Endothelial cell of umbilical vein (primary cell): ENCODE measurements at regions not wholly inside any gene's neighbourhood (a gene's known extent, or its start where the extent isn't known, plus 50 kb on each side); places are given as distances from the start of the nearest gene placed in this dataset.

Source experiments
- BruUV-seq: library from RNA; stranded (reverse); fragments of 400-500 nt; replicated peaks from 2 replicates; lab custom pipeline; 2021; lab: Mats Ljungman, UMichigan
- CTCF ChIA-PET: fragments of 300-600, 350-600 bp; sonication (Branson Sonifier 250); formaldehyde crosslinking; loops from one replicate; lab custom pipeline; 2021; ENCODE audit warnings: antibody characterized with exemption, inconsistent platforms; lab: Charles Lee
- POLR2A ChIA-PET: fragments of 300-600, 350-600 bp; sonication (Branson Sonifier 250); formaldehyde crosslinking; loops from one replicate; lab custom pipeline; 2021; ENCODE audit warnings: antibody characterized with exemption, inconsistent platforms; lab: Charles Lee
- DNase-seq: peaks from one replicate; pipeline ENCODE4 v3.0.0-alpha.2; 2011; ENCODE audit warnings: low read depth, low spot score
- FAIRE-seq: peaks from 2 replicates; lab custom pipeline; 2011; peaks lifted over from hg19 to GRCh38; lab: Jason Lieb, UNC
- H2AFZ ChIP-seq: 2 replicates; pipeline ENCODE4 v1.6.0; 2012; ENCODE audit warnings: low read depth, low read length, control low read depth, inconsistent platforms
- H3K27ac ChIP-seq: 2 replicates; pipeline ENCODE4 v1.5.1; 2011; ENCODE audit warnings: low read depth, mild to moderate bottlenecking, control low read depth, low read length, moderate library complexity; ENCODE audit not compliant: insufficient read depth
- H3K27me3 ChIP-seq, 2 experiments: 2 replicates each; pipeline versions ENCODE4 v1.6.0 to v1.6.1; 2011; ENCODE audit warnings: low read length in 2 of 2, mixed read lengths in 1 of 2; ENCODE audit not compliant: control insufficient read depth in 2 of 2, insufficient read depth in 2 of 2
- H3K36me3 ChIP-seq, 2 experiments: 2 replicates in 1 of 2; 3 replicates in 1 of 2; pipeline ENCODE4 v1.5.1; 2011; ENCODE audit warnings: low read length in 2 of 2, mild to moderate bottlenecking in 1 of 2, moderate library complexity in 1 of 2; ENCODE audit not compliant: control insufficient read depth in 2 of 2, insufficient read depth in 2 of 2; ENCODE audit errors: extremely low read depth in 1 of 2
- H3K4me1 ChIP-seq: 3 replicates; pipeline ENCODE4 v1.5.1; 2011; ENCODE audit warnings: mild to moderate bottlenecking, low read length; ENCODE audit not compliant: control insufficient read depth, insufficient read depth; ENCODE audit errors: extremely low read depth
- H3K4me2 ChIP-seq: 2 replicates; pipeline ENCODE4 v1.6.1; 2011; ENCODE audit warnings: low read length, control low read depth, mixed read lengths; ENCODE audit not compliant: insufficient read depth
- H3K4me3 ChIP-seq, 3 experiments: fragments of 200-600 bp in 1 of 3; sonication (generic), shearing (Covaris generic) in 1 of 3; replicated peaks in 1 of 3; 2 replicates each; pipeline ENCODE4 v1.5.1; 2011 to 2016; ENCODE audit warnings: control low read depth in 3 of 3, low read length in 3 of 3, mild to moderate bottlenecking in 2 of 3, inconsistent platforms in 1 of 3, low read depth in 1 of 3, moderate library complexity in 1 of 3; ENCODE audit not compliant: insufficient read depth in 1 of 3
- H3K79me2 ChIP-seq: 2 replicates; pipeline ENCODE4 v1.6.0; 2012; ENCODE audit warnings: low read length, inconsistent platforms; ENCODE audit not compliant: control insufficient read depth, insufficient read depth
- H3K9ac ChIP-seq: replicated peaks from 2 replicates; pipeline ENCODE3; 2011; ENCODE audit warnings: low read length, control low read depth; ENCODE audit not compliant: insufficient read depth; ENCODE audit errors: extremely low read depth
- H3K9me1 ChIP-seq: replicated peaks from 3 replicates; pipeline ENCODE4 v1.6.0; 2011; ENCODE audit warnings: mild to moderate bottlenecking, low read length; ENCODE audit not compliant: control insufficient read depth, insufficient read depth; ENCODE audit errors: extremely low read depth
- H3K9me3 ChIP-seq: replicated peaks from 2 replicates; pipeline ENCODE4 v1.5.1; 2012; ENCODE audit warnings: low read length, inconsistent platforms; ENCODE audit not compliant: control insufficient read depth, insufficient read depth
- H4K20me1 ChIP-seq: replicated peaks from 2 replicates; pipeline ENCODE3; 2011; ENCODE audit warnings: mild to moderate bottlenecking, low read length; ENCODE audit not compliant: control insufficient read depth, insufficient read depth; ENCODE audit errors: extremely low read depth
- EZH2 ChIP-seq: IDR thresholded peaks from 2 replicates; pipeline ENCODE4 v1.6.1; 2012; ENCODE audit warnings: borderline replicate concordance, low read depth, mild to moderate bottlenecking, moderate library complexity, low read length, inconsistent platforms; ENCODE audit not compliant: severe bottlenecking
- FOS ChIP-seq: IDR thresholded peaks from 2 replicates; pipeline ENCODE4 v1.6.1; 2011; ENCODE audit warnings: mild to moderate bottlenecking, low read length, moderate library complexity, borderline replicate concordance; ENCODE audit not compliant: insufficient read depth
- GATA2 ChIP-seq: IDR thresholded peaks from 2 replicates; pipeline ENCODE4 v1.7.0; 2011; ENCODE audit warnings: low read depth, mild to moderate bottlenecking, moderate library complexity, mixed read lengths, low read length; ENCODE audit not compliant: insufficient read length, insufficient read depth
- JUN ChIP-seq: IDR thresholded peaks from 2 replicates; pipeline ENCODE4 v1.6.1; 2011; ENCODE audit warnings: borderline replicate concordance, low read depth; ENCODE audit not compliant: insufficient read length, insufficient read depth
- MYC ChIP-seq: IDR thresholded peaks from one replicate; pipeline ENCODE4 v1.6.1; 2011; ENCODE audit warnings: mild to moderate bottlenecking, low read depth, low read length
- POLR2A ChIP-seq: IDR thresholded peaks from 2 replicates; pipeline ENCODE4 v1.6.1; 2012; ENCODE audit warnings: low read depth, mild to moderate bottlenecking, control low read depth, low read length
- POLR2AphosphoS5 ChIP-seq: IDR thresholded peaks from 2 replicates; pipeline ENCODE4 v1.6.1; 2012; ENCODE audit warnings: low read depth, mild to moderate bottlenecking, control low read depth, low read length, moderate library complexity; ENCODE audit not compliant: insufficient read depth
- dilution Hi-C: fragments of 300-500 bp; cut with MboI; formaldehyde crosslinking; loops from one replicate; pipeline ENCODE4 v1.15.0; 2019; ENCODE audit warnings: low sequenced_read_pairs; ENCODE audit not compliant: extremely low pct_ligation_motif_present
- intact Hi-C: fragments of 100-400 bp; cut with micrococcal nuclease; formaldehyde crosslinking; loops from one replicate; pipeline ENCODE4 v1.10.0; 2022
- TF ChIP-seq, protein P1 (sequence below): IDR thresholded peaks from 2 replicates; pipeline ENCODE4 v1.6.1; 2011; ENCODE audit not compliant: insufficient read depth, insufficient read length
- TF ChIP-seq, protein P2 (sequence below), 2 donors: IDR thresholded peaks; 1 replicate in 1 of 2; 2 replicates in 1 of 2; pipeline ENCODE4 v1.5.1; 2011; ENCODE audit warnings: low read length in 2 of 2, mild to moderate bottlenecking in 2 of 2, moderate library complexity in 2 of 2, control low read depth in 1 of 2, inconsistent platforms in 1 of 2, low read depth in 1 of 2; ENCODE audit not compliant: insufficient read depth in 1 of 2; ENCODE audit errors: extremely low read depth in 1 of 2

DNA sequence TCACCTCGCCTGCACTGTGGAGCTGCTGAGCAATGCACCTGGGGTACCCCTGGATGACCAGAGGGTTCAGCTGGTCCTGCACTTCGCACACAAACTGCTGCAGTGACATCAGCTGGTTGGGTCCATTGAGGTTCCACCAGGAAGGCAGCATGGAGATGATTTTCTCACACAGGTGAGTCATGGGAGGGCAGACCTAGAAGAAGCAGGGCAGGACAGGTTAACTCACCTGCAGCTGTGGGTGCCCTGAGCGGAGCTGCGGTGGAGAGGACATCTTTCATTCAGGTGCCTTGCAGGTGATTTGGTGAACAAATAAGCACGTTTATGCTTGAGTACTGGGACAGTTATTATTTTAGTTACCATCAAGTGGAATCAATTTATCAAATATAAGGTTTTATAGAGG lies 73.6 kb downstream of the CTSL start:
- H3K4me3 ChIP-seq, result no peak overlapping the region
- H3K4me2 ChIP-seq, result no peak overlapping the region
- H2AFZ ChIP-seq, result no peak overlapping the region
- H3K79me2 ChIP-seq, result no peaks in the 10 kb centered on the region
- CTCF ChIA-PET, result no interaction called here
- H3K9ac ChIP-seq, result no peak overlapping the region
- intact Hi-C loops (no loop called here), dilution Hi-C loops (no loop called here)
- peaks cover 0 to 3% of the 10 kb centered on the region in 2 experiments for H3K27me3 ChIP-seq
- TF ChIP-seq, protein P1, sequence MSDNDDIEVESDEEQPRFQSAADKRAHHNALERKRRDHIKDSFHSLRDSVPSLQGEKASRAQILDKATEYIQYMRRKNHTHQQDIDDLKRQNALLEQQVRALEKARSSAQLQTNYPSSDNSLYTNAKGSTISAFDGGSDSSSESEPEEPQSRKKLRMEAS, result no peak
- TF ChIP-seq GATA2, result no peak
- no peak overlapping the region for H3K27ac ChIP-seq
- no peak for FAIRE-seq
- BruUV-seq, result no TSS peak
- no peaks in the 10 kb centered on the region for H3K4me1 ChIP-seq
- POLR2A ChIA-PET, result no interaction called here
- no peak for DNase-seq
- no peaks in the 10 kb centered on the region for H3K9me1 ChIP-seq
- no peaks in the 10 kb centered on the region for H4K20me1 ChIP-seq
- no peaks in the 10 kb centered on the region for H3K9me3 ChIP-seq
- no peaks in the 10 kb centered on the region for H3K36me3 ChIP-seq

DNA sequence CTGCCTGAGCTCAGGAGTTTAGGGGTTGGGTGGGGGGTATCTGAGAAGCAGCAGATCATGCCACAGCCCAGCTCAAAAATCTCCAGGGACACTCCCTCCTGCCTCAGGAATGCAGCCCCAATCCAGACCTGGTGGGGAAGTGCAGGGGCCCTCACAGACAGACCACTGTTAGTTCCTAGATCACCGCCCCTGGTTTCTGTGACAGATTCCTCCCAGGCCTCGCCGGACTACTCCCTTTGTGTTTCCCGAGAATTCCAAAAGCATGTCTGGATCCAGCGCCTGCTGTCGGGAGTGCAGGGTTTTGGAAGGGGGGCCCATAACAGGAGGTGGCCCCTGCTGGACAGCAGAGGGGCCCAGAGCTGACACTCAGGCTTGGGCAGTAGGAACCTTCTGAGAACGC lies 74.5 kb downstream of the CTSL start:
- peaks cover 0 to 3% of the 10 kb centered on the region in 2 experiments for H3K27me3 ChIP-seq
- dilution Hi-C loops, result no loop called here
- DNase-seq (no peak), FAIRE-seq (no peak)
- no peak overlapping the region for H3K4me3 ChIP-seq
- no peaks in the 10 kb centered on the region for H3K4me1 ChIP-seq
- no peaks in the 10 kb centered on the region for H3K9me3 ChIP-seq
- H3K36me3 ChIP-seq, result no peaks in the 10 kb centered on the region
- no peaks in the 10 kb centered on the region for H4K20me1 ChIP-seq
- TF ChIP-seq EZH2 (no peak), POLR2AphosphoS5 (no peak), JUN (no peak), POLR2A (no peak), GATA2 (no peak), MYC (no peak), FOS (no peak)
- TF ChIP-seq, protein P2, sequence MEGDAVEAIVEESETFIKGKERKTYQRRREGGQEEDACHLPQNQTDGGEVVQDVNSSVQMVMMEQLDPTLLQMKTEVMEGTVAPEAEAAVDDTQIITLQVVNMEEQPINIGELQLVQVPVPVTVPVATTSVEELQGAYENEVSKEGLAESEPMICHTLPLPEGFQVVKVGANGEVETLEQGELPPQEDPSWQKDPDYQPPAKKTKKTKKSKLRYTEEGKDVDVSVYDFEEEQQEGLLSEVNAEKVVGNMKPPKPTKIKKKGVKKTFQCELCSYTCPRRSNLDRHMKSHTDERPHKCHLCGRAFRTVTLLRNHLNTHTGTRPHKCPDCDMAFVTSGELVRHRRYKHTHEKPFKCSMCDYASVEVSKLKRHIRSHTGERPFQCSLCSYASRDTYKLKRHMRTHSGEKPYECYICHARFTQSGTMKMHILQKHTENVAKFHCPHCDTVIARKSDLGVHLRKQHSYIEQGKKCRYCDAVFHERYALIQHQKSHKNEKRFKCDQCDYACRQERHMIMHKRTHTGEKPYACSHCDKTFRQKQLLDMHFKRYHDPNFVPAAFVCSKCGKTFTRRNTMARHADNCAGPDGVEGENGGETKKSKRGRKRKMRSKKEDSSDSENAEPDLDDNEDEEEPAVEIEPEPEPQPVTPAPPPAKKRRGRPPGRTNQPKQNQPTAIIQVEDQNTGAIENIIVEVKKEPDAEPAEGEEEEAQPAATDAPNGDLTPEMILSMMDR (IDR thresholded peaks at IDR 0.05; ENCODE audit: extremely low read depth in 1 of 2, insufficient read depth in 1 of 2, low read depth in 1 of 2, low read length in 2 of 2), result no peak
- TF ChIP-seq, protein P1, result no peak
- H3K4me2 ChIP-seq, result no peak overlapping the region
- H3K9me1 ChIP-seq, result no peaks in the 10 kb centered on the region
- ChIA-PET CTCF (interaction anchor here (0.8 kb wide), 1 partner anchor 116 kb away, joined by 3 read pairs; no protein-coding TSS in a partner anchor), POLR2A (no interaction called here)
- H3K9ac ChIP-seq, result no peak overlapping the region
- no peak overlapping the region for H2AFZ ChIP-seq
- H3K79me2 ChIP-seq, result no peaks in the 10 kb centered on the region
- intact Hi-C loops, result no loop called here
- H3K27ac ChIP-seq, result no peak overlapping the region
- BruUV-seq, result no TSS peak
